IMR-90 (cell line): ENCODE measurements at regions not wholly inside any gene's neighbourhood (a gene's known extent, or its start where the extent isn't known, plus 50 kb on each side); places are given as distances from the start of the nearest gene placed in this dataset.

Experiments
- ATAC-seq: fragments of 200-7000 bp; cut with Tn5 transposase; 2 replicates; pipeline ENCODE4 v1.9.1; 2020; ENCODE audit warnings: low read depth, mild to moderate bottlenecking, moderate library complexity
- BruUV-seq: library from RNA; stranded (reverse); fragments of 400-500 nt; replicated peaks from 2 replicates; lab custom pipeline; 2021; lab: Mats Ljungman, UMichigan
- CTCF ChIA-PET: fragments of 300-600 bp; formaldehyde crosslinking; extraction: SDS; loops from one replicate; lab custom pipeline; 2021; ENCODE audit warnings: antibody characterized with exemption; lab: Yijun Ruan, JAX
- POLR2A ChIA-PET: fragments of 300-600 bp; sonication (Branson Sonifier 250); formaldehyde crosslinking; loops from one replicate; lab custom pipeline; 2022; ENCODE audit warnings: antibody characterized with exemption; ENCODE audit not compliant: unreplicated experiment; lab: Charles Lee
- DNase-seq: peaks from one replicate; pipeline ENCODE4 v3.0.0; 2013
- H2AFZ ChIP-seq: replicated peaks from 2 replicates; pipeline ENCODE3; 2013; ENCODE audit warnings: low read length, mild to moderate bottlenecking; ENCODE audit not compliant: poor library complexity
- H2AK5ac ChIP-seq: 2 replicates; pipeline ENCODE4 v1.6.1; 2013; ENCODE audit warnings: low read depth, low read length, inconsistent platforms
- H2AK9ac ChIP-seq: replicated peaks from 2 replicates; pipeline ENCODE3; 2013; ENCODE audit warnings: mild to moderate bottlenecking, low read depth, low read length, moderate library complexity; ENCODE audit not compliant: poor library complexity
- H2BK120ac ChIP-seq: 2 replicates; pipeline ENCODE4 v1.6.1; 2013; ENCODE audit warnings: low read depth, low read length, inconsistent platforms
- H2BK15ac ChIP-seq: 3 replicates; pipeline ENCODE4 v1.6.1; 2013; ENCODE audit warnings: low read depth, low read length, inconsistent platforms
- H2BK20ac ChIP-seq: 2 replicates; pipeline ENCODE4 v1.6.1; 2013; ENCODE audit warnings: low read depth, mild to moderate bottlenecking, inconsistent platforms, low read length, moderate library complexity
- H2BK5ac ChIP-seq: 2 replicates; pipeline ENCODE4 v1.6.1; 2013; ENCODE audit warnings: mild to moderate bottlenecking, low read depth, low read length, inconsistent platforms; ENCODE audit not compliant: poor library complexity, severe bottlenecking
- H3K14ac ChIP-seq: replicated peaks from 2 replicates; pipeline ENCODE4 v1.6.1; 2013; ENCODE audit warnings: low read depth, low read length, inconsistent platforms
- H3K18ac ChIP-seq: 2 replicates; pipeline ENCODE4 v1.6.1; 2013; ENCODE audit warnings: low read depth, low read length, control low read depth
- H3K23ac ChIP-seq: 2 replicates; pipeline ENCODE4 v1.6.1; 2013; ENCODE audit warnings: low read depth, low read length, inconsistent platforms
- H3K27ac ChIP-seq: 2 replicates; pipeline ENCODE4 v1.5.1; 2013; ENCODE audit warnings: mild to moderate bottlenecking, control low read depth, low read length; ENCODE audit not compliant: insufficient read depth
- H3K27me3 ChIP-seq: 2 replicates; pipeline ENCODE4 v1.6.1; 2013; ENCODE audit warnings: low read length; ENCODE audit not compliant: control insufficient read depth, insufficient read depth
- H3K36me3 ChIP-seq: 2 replicates; pipeline ENCODE4 v1.6.1; 2013; ENCODE audit warnings: low read length, mixed read lengths; ENCODE audit not compliant: control insufficient read depth, insufficient read depth
- H3K4ac ChIP-seq: 2 replicates; pipeline ENCODE4 v1.6.1; 2013; ENCODE audit warnings: low read depth, low read length, inconsistent platforms
- H3K4me1 ChIP-seq: 2 replicates; pipeline ENCODE4 v1.6.1; 2013; ENCODE audit warnings: low read length, mixed read lengths; ENCODE audit not compliant: control insufficient read depth, insufficient read depth
- H3K4me2 ChIP-seq: 2 replicates; pipeline ENCODE4 v1.6.1; 2013; ENCODE audit warnings: low read depth, mild to moderate bottlenecking, control low read depth, low read length, moderate library complexity
- H3K4me3 ChIP-seq: 2 replicates; pipeline ENCODE4 v1.5.1; 2013; ENCODE audit warnings: low read depth, mild to moderate bottlenecking, control low read depth, low read length, moderate library complexity; ENCODE audit not compliant: insufficient read depth
- H3K56ac ChIP-seq: 2 replicates; pipeline ENCODE4 v1.6.1; 2013; ENCODE audit warnings: low read length, inconsistent platforms; ENCODE audit not compliant: insufficient read depth; ENCODE audit errors: extremely low read depth
- H3K79me1 ChIP-seq, 2 experiments: 2 replicates each; pipeline ENCODE4 v1.6.1; 2013; ENCODE audit warnings: low read length in 2 of 2, inconsistent platforms in 1 of 2, low read depth in 1 of 2
- H3K9ac ChIP-seq: 2 replicates; pipeline ENCODE4 v1.6.1; 2013; ENCODE audit warnings: low read depth, low read length, control low read depth
- H3K9me1 ChIP-seq: 2 replicates; pipeline ENCODE4 v1.6.1; 2013; ENCODE audit warnings: low read length, inconsistent platforms; ENCODE audit not compliant: insufficient read depth
- H3K9me3 ChIP-seq: 2 replicates; pipeline ENCODE4 v1.6.1; 2013; ENCODE audit warnings: low read length; ENCODE audit not compliant: control insufficient read depth, insufficient read depth
- H4K20me1 ChIP-seq: 2 replicates; pipeline ENCODE4 v1.6.1; 2013; ENCODE audit warnings: low read length, inconsistent platforms; ENCODE audit not compliant: insufficient read depth
- H4K5ac ChIP-seq: 2 replicates; pipeline ENCODE4 v1.6.1; 2013; ENCODE audit warnings: mild to moderate bottlenecking, low read depth, low read length, control low read depth
- H4K8ac ChIP-seq, 2 experiments: 2 replicates each; pipeline ENCODE4 v1.6.1; 2013; ENCODE audit warnings: low read depth in 2 of 2, low read length in 2 of 2, control low read depth in 1 of 2, inconsistent platforms in 1 of 2
- H4K91ac ChIP-seq: 2 replicates; pipeline ENCODE4 v1.6.1; 2013; ENCODE audit warnings: low read depth, low read length, inconsistent platforms; ENCODE audit not compliant: insufficient read depth
- FOS ChIP-seq: fragments of 150-350 bp; IDR thresholded peaks from 2 replicates; pipeline ENCODE4 v1.6.1; 2016; ENCODE audit warnings: low read depth, low read length
- MXI1 ChIP-seq: IDR thresholded peaks from 2 replicates; pipeline ENCODE4 v1.6.1; 2012; ENCODE audit warnings: low read depth, mild to moderate bottlenecking, low read length, moderate library complexity, borderline replicate concordance
- WGBS, 2 experiments: methylation state at CpG; one replicate each; pipeline versions ENCODE4 v1.1.5 to v1.1.7; 2013; ENCODE audit warnings: missing lambda C conversion rate in 2 of 2; ENCODE audit not compliant: insufficient read length in 1 of 2; ENCODE audit errors: extremely low coverage in 2 of 2; 5-methylcytosine and 5-hydroxymethylcytosine counted together
- dilution Hi-C: fragments of 300-500 bp; cut with HindIII; formaldehyde crosslinking; loops from one replicate; pipeline ENCODE4 v1.14.3; 2018; ENCODE audit warnings: low sequenced_read_pairs; ENCODE audit not compliant: unreplicated experiment
- in situ Hi-C: fragments of 300-500 bp; cut with MboI; formaldehyde crosslinking; loops from 3 replicates; pipeline ENCODE4 v1.14.3; 2019; ENCODE audit warnings: low sequenced_read_pairs, inconsistent platforms, mixed read lengths
- intact Hi-C: fragments of 100-400 bp; cut with micrococcal nuclease; formaldehyde crosslinking; loops from 2 replicates; pipeline ENCODE4 v1.10.0; 2022
- TF ChIP-seq, protein P1 (sequence below): conservative IDR thresholded peaks from 2 replicates; pipeline ENCODE4 v1.5.1; 2012; ENCODE audit warnings: mild to moderate bottlenecking, low read depth, low read length, improper control_type of control experiment

DNA sequence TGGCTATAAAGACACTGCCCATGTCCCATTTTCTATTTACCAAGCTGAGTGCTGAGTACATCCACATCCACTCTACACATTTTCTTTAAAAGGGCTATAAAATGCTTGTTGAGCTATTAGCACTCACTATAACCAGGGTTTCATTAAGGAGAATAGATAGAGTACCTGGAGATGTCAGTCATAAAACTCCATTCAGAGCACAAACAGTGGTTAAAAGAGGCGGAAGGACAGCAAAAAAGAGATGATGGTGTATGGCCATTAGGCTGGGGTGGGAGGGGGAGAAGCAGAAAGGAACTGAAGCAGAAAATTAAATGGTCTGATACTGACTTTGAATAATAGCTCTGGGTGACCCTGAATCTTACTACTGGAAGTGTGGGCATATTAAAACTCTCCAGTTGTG is 609.9 kb upstream of the MAP3K7 start:
- H3K4me2 ChIP-seq: no peak overlapping the region
- H3K27me3 ChIP-seq: no peaks in the 10 kb centered on the region
- ChIA-PET POLR2A (no interaction called here), CTCF (no interaction called here)
- H3K4me3 ChIP-seq: no peak overlapping the region
- no peak overlapping the region for H2AK9ac ChIP-seq
- no peak overlapping the region for H3K14ac ChIP-seq
- H3K9ac ChIP-seq: no peak overlapping the region
- no CpG with 5 or more reads among the region's 1 CpG for WGBS, 2 experiments
- H2BK5ac ChIP-seq: no peak overlapping the region
- no peak overlapping the region for H4K8ac ChIP-seq
- no peak overlapping the region for H3K27ac ChIP-seq
- no peak overlapping the region for H2BK120ac ChIP-seq
- dilution Hi-C loops: no loop called here
- H2BK20ac ChIP-seq: no peak overlapping the region
- no peak for ATAC-seq
- no peak overlapping the region for H2AFZ ChIP-seq
- no peak overlapping the region for H2BK15ac ChIP-seq
- H4K5ac ChIP-seq: no peak overlapping the region
- TF ChIP-seq FOS (no peak), MXI1 (no peak)
- TF ChIP-seq, protein P1, sequence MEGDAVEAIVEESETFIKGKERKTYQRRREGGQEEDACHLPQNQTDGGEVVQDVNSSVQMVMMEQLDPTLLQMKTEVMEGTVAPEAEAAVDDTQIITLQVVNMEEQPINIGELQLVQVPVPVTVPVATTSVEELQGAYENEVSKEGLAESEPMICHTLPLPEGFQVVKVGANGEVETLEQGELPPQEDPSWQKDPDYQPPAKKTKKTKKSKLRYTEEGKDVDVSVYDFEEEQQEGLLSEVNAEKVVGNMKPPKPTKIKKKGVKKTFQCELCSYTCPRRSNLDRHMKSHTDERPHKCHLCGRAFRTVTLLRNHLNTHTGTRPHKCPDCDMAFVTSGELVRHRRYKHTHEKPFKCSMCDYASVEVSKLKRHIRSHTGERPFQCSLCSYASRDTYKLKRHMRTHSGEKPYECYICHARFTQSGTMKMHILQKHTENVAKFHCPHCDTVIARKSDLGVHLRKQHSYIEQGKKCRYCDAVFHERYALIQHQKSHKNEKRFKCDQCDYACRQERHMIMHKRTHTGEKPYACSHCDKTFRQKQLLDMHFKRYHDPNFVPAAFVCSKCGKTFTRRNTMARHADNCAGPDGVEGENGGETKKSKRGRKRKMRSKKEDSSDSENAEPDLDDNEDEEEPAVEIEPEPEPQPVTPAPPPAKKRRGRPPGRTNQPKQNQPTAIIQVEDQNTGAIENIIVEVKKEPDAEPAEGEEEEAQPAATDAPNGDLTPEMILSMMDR: no peak
- no peaks in the 10 kb centered on the region for H3K36me3 ChIP-seq
- in situ Hi-C loops: no loop called here
- H2AK5ac ChIP-seq: no peak overlapping the region
- DNase-seq: no peak
- no peaks in the 10 kb centered on the region for H3K4me1 ChIP-seq
- H3K9me3 ChIP-seq: no peaks in the 10 kb centered on the region
- no peak overlapping the region for H4K91ac ChIP-seq
- no peak overlapping the region for H3K4ac ChIP-seq
- no peaks in the 10 kb centered on the region for H3K9me1 ChIP-seq
- BruUV-seq: no TSS peak
- no peak overlapping the region for H3K23ac ChIP-seq
- H3K18ac ChIP-seq: no peak overlapping the region
- H4K20me1 ChIP-seq: no peaks in the 10 kb centered on the region
- no peak overlapping the region for H3K56ac ChIP-seq
- H3K79me1 ChIP-seq: no peaks in the 10 kb centered on the region
- intact Hi-C loops: no loop called here
